Loucy (cell line): ENCODE measurements at regions not wholly inside any gene's neighbourhood (a gene's known extent, or its start where the extent isn't known, plus 50 kb on each side); places are given as distances from the start of the nearest gene placed in this dataset.

Experiments used
- EZH2phosphoT487 ChIP-seq: fragments of 200-600 bp; IDR thresholded peaks from 2 replicates; pipeline ENCODE4 v1.6.1; 2018; ENCODE audit warnings: antibody characterized with exemption, mild to moderate bottlenecking, moderate library complexity, borderline replicate concordance
- TF ChIP-seq, protein P1 (sequence below): fragments of 200-600 bp; sonication (generic); conservative IDR thresholded peaks from 2 replicates; pipeline ENCODE4 v1.5.1; 2014; ENCODE audit warnings: mild to moderate bottlenecking, antibody characterized with exemption, low read length

DNA sequence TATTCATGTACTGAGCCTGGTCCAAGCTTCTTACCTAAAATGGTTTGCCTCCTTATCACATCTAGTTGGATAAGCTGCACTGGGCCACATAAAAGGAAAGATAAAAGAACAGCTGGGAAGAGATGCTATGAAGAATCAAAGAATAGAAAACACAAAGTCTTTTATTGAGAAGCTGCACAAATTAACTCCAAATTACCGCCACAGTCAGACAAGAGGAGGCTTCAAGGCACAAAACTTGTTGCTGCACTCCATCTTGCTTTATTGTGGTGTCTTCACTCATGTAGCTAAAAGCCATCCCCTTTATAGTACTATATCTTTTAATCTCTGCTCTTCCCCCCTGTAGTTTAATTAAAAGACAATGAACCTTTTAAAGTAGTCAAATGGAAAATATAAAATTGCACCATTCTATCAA, 330.6 kb upstream of the PMFBP1 start:
- TF ChIP-seq EZH2phosphoT487: no peak
- TF ChIP-seq, protein P1, sequence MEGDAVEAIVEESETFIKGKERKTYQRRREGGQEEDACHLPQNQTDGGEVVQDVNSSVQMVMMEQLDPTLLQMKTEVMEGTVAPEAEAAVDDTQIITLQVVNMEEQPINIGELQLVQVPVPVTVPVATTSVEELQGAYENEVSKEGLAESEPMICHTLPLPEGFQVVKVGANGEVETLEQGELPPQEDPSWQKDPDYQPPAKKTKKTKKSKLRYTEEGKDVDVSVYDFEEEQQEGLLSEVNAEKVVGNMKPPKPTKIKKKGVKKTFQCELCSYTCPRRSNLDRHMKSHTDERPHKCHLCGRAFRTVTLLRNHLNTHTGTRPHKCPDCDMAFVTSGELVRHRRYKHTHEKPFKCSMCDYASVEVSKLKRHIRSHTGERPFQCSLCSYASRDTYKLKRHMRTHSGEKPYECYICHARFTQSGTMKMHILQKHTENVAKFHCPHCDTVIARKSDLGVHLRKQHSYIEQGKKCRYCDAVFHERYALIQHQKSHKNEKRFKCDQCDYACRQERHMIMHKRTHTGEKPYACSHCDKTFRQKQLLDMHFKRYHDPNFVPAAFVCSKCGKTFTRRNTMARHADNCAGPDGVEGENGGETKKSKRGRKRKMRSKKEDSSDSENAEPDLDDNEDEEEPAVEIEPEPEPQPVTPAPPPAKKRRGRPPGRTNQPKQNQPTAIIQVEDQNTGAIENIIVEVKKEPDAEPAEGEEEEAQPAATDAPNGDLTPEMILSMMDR: no peak
